GM23338 (cell line): ENCODE measurements at regions not wholly inside any gene's neighbourhood (a gene's known extent, or its start where the extent isn't known, plus 50 kb on each side); places are given as distances from the start of the nearest gene placed in this dataset.

Source experiments
- EZH2 ChIP-seq: fragments of 200-600 bp; sonication (generic); IDR thresholded peaks from one replicate; pipeline ENCODE4 v1.8.0; 2017; ENCODE audit warnings: antibody characterized with exemption, mild to moderate bottlenecking, low read depth; ENCODE audit not compliant: unreplicated experiment
- EZH2phosphoT487 ChIP-seq: fragments of 200-600 bp; sonication (generic); IDR thresholded peaks from one replicate; pipeline ENCODE4 v1.8.1; 2018; ENCODE audit warnings: antibody characterized with exemption; ENCODE audit not compliant: unreplicated experiment
- POLR2AphosphoS5 ChIP-seq: IDR thresholded peaks from 2 replicates; pipeline ENCODE4 v1.6.1; 2016; ENCODE audit warnings: antibody characterized with exemption, low read depth
- STAT1 ChIP-seq: IDR thresholded peaks from one replicate; pipeline ENCODE4 v1.6.1; 2016; ENCODE audit warnings: antibody characterized with exemption; ENCODE audit not compliant: unreplicated experiment
- TF ChIP-seq, protein P1 (sequence below), 2 experiments: fragments of 200-600 bp in 1 of 2; sonication (generic) in 1 of 2; conservative IDR thresholded peaks; 2 replicates each; pipeline versions ENCODE4 v1.5.1 to v1.6.1; 2016 to 2017; ENCODE audit warnings: antibody characterized with exemption in 2 of 2, low read depth in 2 of 2, mild to moderate bottlenecking in 2 of 2, moderate library complexity in 1 of 2

DNA sequence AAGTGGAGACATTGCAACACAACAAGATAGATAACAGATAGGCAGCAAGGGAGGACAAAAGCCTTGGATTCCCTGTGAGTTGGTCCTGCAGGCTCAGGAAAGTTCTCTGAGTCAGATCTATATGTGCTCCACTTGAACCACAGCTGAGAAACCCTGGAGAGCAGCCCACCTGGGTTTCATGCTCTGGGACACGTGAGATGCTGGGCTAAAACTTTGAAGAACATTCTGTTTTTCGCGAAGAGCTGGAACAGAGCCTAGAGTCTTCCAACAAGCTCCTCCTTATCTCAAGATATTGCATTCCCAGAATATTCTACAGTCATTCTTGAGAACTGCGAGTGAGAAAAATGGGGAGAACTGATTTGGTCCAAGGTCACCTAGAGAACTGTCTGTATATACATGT lies 583.0 kb upstream of the ROBO1 start:
- TF ChIP-seq, protein P1, sequence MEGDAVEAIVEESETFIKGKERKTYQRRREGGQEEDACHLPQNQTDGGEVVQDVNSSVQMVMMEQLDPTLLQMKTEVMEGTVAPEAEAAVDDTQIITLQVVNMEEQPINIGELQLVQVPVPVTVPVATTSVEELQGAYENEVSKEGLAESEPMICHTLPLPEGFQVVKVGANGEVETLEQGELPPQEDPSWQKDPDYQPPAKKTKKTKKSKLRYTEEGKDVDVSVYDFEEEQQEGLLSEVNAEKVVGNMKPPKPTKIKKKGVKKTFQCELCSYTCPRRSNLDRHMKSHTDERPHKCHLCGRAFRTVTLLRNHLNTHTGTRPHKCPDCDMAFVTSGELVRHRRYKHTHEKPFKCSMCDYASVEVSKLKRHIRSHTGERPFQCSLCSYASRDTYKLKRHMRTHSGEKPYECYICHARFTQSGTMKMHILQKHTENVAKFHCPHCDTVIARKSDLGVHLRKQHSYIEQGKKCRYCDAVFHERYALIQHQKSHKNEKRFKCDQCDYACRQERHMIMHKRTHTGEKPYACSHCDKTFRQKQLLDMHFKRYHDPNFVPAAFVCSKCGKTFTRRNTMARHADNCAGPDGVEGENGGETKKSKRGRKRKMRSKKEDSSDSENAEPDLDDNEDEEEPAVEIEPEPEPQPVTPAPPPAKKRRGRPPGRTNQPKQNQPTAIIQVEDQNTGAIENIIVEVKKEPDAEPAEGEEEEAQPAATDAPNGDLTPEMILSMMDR (conservative IDR thresholded peaks at IDR 0.05; ENCODE audit: low read depth in 2 of 2): no peak
- no peak for TF ChIP-seq EZH2phosphoT487
- no peak for TF ChIP-seq EZH2
- TF ChIP-seq POLR2AphosphoS5: no peak
- TF ChIP-seq STAT1: no peak
